ENCODE measurements at regions not wholly inside any gene's neighbourhood (a gene's known extent, or its start where the extent isn't known, plus 50 kb on each side); places are given as distances from the start of the nearest gene placed in this dataset.

DNA sequence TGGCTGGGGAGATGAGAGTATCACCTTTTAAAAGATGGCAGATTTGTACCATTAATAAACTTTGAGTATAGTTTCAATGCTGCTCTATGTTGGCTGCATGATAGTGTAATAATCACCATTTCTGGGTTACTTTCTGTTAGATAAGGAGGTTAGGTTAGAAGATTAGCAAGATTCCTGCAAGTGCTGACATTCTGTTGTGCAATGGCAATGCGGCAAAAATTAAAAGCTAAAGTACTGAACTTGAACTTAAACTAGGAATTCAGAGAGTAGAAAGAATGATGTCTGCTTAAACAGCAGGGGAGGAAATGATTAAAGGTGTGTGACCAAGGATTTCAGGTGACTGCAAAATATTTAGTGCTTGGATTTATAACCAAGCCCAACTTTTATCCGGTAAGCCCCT, 399.8 kb upstream of the MON1B start:
- Mint-ChIP-seq H3K27ac (no peak overlapping the region), H3K4me1 (no peaks in the 10 kb centered on the region), H3K36me3 (peaks cover 23% of the 10 kb centered on the region), H3K27me3 (ENCODE audit: low read depth) (no peaks in the 10 kb centered on the region; the same call in 1 of the 2 replicates), H3K9me3 (peaks cover 60% of the 10 kb centered on the region), H3K4me3 (no peak overlapping the region)
- TF ChIP-seq, protein P1, sequence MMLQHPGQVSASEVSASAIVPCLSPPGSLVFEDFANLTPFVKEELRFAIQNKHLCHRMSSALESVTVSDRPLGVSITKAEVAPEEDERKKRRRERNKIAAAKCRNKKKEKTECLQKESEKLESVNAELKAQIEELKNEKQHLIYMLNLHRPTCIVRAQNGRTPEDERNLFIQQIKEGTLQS (CRISPR knock-in tag; conservative IDR thresholded peaks at IDR 0.05), result no peak
- no peak for TF ChIP-seq JUN (CRISPR knock-in tag; IDR thresholded peaks at IDR 0.05)
- TF ChIP-seq, protein P2, sequence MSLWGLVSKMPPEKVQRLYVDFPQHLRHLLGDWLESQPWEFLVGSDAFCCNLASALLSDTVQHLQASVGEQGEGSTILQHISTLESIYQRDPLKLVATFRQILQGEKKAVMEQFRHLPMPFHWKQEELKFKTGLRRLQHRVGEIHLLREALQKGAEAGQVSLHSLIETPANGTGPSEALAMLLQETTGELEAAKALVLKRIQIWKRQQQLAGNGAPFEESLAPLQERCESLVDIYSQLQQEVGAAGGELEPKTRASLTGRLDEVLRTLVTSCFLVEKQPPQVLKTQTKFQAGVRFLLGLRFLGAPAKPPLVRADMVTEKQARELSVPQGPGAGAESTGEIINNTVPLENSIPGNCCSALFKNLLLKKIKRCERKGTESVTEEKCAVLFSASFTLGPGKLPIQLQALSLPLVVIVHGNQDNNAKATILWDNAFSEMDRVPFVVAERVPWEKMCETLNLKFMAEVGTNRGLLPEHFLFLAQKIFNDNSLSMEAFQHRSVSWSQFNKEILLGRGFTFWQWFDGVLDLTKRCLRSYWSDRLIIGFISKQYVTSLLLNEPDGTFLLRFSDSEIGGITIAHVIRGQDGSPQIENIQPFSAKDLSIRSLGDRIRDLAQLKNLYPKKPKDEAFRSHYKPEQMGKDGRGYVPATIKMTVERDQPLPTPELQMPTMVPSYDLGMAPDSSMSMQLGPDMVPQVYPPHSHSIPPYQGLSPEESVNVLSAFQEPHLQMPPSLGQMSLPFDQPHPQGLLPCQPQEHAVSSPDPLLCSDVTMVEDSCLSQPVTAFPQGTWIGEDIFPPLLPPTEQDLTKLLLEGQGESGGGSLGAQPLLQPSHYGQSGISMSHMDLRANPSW (CRISPR knock-in tag; conservative IDR thresholded peaks at IDR 0.05; ENCODE audit: low read depth), result no peak
- TF ChIP-seq, protein P3, sequence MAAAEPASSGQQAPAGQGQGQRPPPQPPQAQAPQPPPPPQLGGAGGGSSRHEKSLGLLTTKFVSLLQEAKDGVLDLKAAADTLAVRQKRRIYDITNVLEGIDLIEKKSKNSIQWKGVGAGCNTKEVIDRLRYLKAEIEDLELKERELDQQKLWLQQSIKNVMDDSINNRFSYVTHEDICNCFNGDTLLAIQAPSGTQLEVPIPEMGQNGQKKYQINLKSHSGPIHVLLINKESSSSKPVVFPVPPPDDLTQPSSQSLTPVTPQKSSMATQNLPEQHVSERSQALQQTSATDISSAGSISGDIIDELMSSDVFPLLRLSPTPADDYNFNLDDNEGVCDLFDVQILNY (CRISPR knock-in tag; IDR thresholded peaks at IDR 0.05), result no peak
- TF ChIP-seq, protein P4, sequence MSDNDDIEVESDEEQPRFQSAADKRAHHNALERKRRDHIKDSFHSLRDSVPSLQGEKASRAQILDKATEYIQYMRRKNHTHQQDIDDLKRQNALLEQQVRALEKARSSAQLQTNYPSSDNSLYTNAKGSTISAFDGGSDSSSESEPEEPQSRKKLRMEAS (CRISPR knock-in tag; IDR thresholded peaks at IDR 0.05), result no peak
- no peak for TF ChIP-seq ZNF317 (CRISPR knock-in tag; IDR thresholded peaks at IDR 0.05; ENCODE audit: borderline replicate concordance, low read depth)
- ChIA-PET POLR2A (no interaction called here), CTCF (no interaction called here)
- ATAC-seq, result no peak
- DNase-seq (ENCODE audit: low spot score), result no peak

DNA sequence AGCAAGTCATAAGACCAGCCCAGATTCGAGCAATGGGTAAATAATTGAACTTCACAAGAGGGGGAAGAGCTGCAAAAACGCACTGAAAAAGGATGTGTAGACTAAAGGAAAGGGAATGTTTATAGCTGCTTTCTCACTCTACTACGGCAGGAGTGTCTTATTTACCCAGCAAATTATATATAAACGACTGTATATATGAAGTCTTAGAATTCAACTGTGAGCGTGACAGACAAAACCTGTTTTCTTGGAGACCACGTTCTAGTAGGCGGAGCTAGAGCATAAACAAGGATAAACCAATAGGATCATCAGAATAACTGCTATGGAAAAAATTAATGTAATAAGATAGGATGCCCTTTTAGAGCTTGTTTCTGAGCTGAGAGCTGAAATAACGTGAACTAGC, 394.6 kb upstream of the MON1B start:
- peaks cover 59% of the 10 kb centered on the region for H3K9me3 Mint-ChIP-seq
- no peaks in the 10 kb centered on the region for H3K27me3 Mint-ChIP-seq (ENCODE audit: low read depth)
- no peak for ATAC-seq
- H3K27ac Mint-ChIP-seq, result no peak overlapping the region
- no peaks in the 10 kb centered on the region for H3K4me1 Mint-ChIP-seq
- no peak overlapping the region for H3K4me3 Mint-ChIP-seq
- peaks cover 18% of the 10 kb centered on the region for H3K36me3 Mint-ChIP-seq
- ChIA-PET CTCF (interaction anchor here (0.5 kb wide), 1 partner anchor 312 kb away, joined by 4 read pairs; no protein-coding TSS in a partner anchor), POLR2A (no interaction called here)
- no peak for DNase-seq (ENCODE audit: low spot score)
- TF ChIP-seq MYBL2 (CRISPR knock-in tag; IDR thresholded peaks at IDR 0.05), result no peak
- TF ChIP-seq, protein P5, sequence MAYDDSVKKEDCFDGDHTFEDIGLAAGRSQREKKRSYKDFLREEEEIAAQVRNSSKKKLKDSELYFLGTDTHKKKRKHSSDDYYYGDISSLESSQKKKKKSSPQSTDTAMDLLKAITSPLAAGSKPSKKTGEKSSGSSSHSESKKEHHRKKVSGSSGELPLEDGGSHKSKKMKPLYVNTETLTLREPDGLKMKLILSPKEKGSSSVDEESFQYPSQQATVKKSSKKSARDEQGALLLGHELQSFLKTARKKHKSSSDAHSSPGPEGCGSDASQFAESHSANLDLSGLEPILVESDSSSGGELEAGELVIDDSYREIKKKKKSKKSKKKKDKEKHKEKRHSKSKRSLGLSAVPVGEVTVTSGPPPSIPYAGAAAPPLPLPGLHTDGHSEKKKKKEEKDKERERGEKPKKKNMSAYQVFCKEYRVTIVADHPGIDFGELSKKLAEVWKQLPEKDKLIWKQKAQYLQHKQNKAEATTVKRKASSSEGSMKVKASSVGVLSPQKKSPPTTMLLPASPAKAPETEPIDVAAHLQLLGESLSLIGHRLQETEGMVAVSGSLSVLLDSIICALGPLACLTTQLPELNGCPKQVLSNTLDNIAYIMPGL (CRISPR knock-in tag; IDR thresholded peaks at IDR 0.05), result no peak
- TF ChIP-seq, protein P2 (CRISPR knock-in tag; conservative IDR thresholded peaks at IDR 0.05; ENCODE audit: low read depth), result no peak
- no peak for TF ChIP-seq SP1 (CRISPR knock-in tag; conservative IDR thresholded peaks at IDR 0.05)
- no peak for TF ChIP-seq NFE2L1 (CRISPR knock-in tag; IDR thresholded peaks at IDR 0.05)
- TF ChIP-seq HMGA2 (CRISPR knock-in tag; IDR thresholded peaks at IDR 0.05), result no peak
- TF ChIP-seq, protein P6, sequence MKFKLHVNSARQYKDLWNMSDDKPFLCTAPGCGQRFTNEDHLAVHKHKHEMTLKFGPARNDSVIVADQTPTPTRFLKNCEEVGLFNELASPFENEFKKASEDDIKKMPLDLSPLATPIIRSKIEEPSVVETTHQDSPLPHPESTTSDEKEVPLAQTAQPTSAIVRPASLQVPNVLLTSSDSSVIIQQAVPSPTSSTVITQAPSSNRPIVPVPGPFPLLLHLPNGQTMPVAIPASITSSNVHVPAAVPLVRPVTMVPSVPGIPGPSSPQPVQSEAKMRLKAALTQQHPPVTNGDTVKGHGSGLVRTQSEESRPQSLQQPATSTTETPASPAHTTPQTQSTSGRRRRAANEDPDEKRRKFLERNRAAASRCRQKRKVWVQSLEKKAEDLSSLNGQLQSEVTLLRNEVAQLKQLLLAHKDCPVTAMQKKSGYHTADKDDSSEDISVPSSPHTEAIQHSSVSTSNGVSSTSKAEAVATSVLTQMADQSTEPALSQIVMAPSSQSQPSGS (CRISPR knock-in tag; IDR thresholded peaks at IDR 0.05; ENCODE audit: borderline replicate concordance, low read depth), result no peak
- TF ChIP-seq, protein P7, sequence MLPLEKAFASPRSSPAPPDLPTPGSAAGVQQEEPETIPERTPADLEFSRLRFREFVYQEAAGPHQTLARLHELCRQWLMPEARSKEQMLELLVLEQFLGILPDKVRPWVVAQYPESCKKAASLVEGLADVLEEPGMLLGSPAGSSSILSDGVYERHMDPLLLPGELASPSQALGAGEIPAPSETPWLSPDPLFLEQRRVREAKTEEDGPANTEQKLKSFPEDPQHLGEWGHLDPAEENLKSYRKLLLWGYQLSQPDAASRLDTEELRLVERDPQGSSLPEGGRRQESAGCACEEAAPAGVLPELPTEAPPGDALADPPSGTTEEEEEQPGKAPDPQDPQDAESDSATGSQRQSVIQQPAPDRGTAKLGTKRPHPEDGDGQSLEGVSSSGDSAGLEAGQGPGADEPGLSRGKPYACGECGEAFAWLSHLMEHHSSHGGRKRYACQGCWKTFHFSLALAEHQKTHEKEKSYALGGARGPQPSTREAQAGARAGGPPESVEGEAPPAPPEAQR (CRISPR knock-in tag; IDR thresholded peaks at IDR 0.05), result no peak
- TF ChIP-seq, protein P8, sequence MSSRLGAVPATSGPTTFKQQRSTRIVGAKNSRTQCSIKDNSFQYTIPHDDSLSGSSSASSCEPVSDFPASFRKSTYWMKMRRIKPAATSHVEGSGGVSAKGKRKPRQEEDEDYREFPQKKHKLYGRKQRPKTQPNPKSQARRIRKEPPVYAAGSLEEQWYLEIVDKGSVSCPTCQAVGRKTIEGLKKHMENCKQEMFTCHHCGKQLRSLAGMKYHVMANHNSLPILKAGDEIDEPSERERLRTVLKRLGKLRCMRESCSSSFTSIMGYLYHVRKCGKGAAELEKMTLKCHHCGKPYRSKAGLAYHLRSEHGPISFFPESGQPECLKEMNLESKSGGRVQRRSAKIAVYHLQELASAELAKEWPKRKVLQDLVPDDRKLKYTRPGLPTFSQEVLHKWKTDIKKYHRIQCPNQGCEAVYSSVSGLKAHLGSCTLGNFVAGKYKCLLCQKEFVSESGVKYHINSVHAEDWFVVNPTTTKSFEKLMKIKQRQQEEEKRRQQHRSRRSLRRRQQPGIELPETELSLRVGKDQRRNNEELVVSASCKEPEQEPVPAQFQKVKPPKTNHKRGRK (CRISPR knock-in tag; IDR thresholded peaks at IDR 0.05; ENCODE audit: borderline replicate concordance), result no peak
- TF ChIP-seq, protein P9, sequence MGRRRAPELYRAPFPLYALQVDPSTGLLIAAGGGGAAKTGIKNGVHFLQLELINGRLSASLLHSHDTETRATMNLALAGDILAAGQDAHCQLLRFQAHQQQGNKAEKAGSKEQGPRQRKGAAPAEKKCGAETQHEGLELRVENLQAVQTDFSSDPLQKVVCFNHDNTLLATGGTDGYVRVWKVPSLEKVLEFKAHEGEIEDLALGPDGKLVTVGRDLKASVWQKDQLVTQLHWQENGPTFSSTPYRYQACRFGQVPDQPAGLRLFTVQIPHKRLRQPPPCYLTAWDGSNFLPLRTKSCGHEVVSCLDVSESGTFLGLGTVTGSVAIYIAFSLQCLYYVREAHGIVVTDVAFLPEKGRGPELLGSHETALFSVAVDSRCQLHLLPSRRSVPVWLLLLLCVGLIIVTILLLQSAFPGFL (CRISPR knock-in tag; IDR thresholded peaks at IDR 0.05; ENCODE audit: borderline replicate concordance), result no peak
- TF ChIP-seq TP53 (CRISPR knock-in tag; IDR thresholded peaks at IDR 0.05), result no peak
- no peak for TF ChIP-seq SMAD4 (CRISPR knock-in tag; IDR thresholded peaks at IDR 0.05)
- no peak for TF ChIP-seq ZNF396 (CRISPR knock-in tag; IDR thresholded peaks at IDR 0.05; ENCODE audit: borderline replicate concordance)
- TF ChIP-seq ZNF219 (CRISPR knock-in tag; IDR thresholded peaks at IDR 0.05; ENCODE audit: borderline replicate concordance), result no peak
- TF ChIP-seq NR3C1 (CRISPR knock-in tag; conservative IDR thresholded peaks at IDR 0.05; ENCODE audit: low read depth), result no peak

Data from WTC11 (cell line).